ENCODE measurements at regions not wholly inside any gene's neighbourhood (a gene's known extent, or its start where the extent isn't known, plus 50 kb on each side); places are given as distances from the start of the nearest gene placed in this dataset.

DNA sequence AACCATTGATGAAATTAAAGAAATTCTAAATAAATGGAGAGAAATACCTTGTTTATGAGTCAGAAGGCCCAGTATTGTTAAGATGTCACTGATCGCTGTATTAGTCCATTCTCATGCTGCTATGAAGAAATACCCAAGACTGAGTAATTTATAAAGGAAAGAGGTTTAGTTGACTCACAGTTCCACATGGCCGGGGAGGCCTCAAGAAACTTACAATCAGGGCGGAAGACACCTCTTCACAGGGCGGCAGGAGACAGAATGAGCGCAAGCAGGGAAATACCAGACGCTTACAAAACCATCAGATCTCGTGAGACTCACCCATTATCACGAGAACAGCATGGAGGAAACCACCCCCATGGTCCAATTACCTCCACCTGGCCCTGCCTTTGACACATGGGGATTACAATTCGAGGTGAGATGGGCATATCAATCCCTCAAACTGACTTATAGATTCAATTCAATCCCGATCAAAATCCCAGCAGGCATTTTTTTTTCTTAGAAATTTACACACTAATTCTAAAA lies 157.2 kb downstream of the ENGASE start:
- Histone ChIP-seq H3K36me3 (ENCODE audit: insufficient read depth, low read length) (no peaks in the 10 kb centered on the region), H3K4me1 (ENCODE audit: control insufficient read depth, insufficient read depth, low read length) (no peaks in the 10 kb centered on the region), H3K9me3 (replicated peaks; ENCODE audit: low read length) (no peaks in the 10 kb centered on the region), H3K4me3 (ENCODE audit: low read length) (no peak overlapping the region), H3K27me3 (ENCODE audit: control insufficient read depth, insufficient read depth, low read length) (peaks cover 19% of the 10 kb centered on the region), H3K9ac (ENCODE audit: low read depth, low read length) (no peak overlapping the region), H3K4me2 (ENCODE audit: low read length) (no peak overlapping the region)

DNA sequence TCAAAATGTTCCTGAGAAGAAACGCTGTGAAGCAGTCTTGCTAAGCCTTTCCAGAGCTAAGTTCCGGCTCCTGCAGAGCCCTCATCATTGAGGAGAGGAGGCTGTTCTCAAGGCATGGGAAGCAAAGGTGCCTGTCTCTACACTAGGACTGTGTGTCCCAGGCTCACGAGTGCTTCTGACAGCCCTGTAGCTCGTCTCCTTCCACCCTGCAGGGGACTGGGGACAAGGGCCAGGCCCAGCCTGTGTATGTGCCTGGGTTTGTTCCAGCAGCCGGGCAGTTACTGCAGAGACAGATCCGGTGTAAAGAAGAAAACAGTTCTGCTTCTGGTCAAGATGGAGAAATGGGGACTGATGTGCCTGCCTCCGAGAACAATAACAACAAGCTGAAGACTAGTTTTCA lies 156.0 kb downstream of the ENGASE start:
- peaks cover 20% of the 10 kb centered on the region for H3K27me3 ChIP-seq (ENCODE audit: control insufficient read depth, insufficient read depth, low read length)

DNA sequence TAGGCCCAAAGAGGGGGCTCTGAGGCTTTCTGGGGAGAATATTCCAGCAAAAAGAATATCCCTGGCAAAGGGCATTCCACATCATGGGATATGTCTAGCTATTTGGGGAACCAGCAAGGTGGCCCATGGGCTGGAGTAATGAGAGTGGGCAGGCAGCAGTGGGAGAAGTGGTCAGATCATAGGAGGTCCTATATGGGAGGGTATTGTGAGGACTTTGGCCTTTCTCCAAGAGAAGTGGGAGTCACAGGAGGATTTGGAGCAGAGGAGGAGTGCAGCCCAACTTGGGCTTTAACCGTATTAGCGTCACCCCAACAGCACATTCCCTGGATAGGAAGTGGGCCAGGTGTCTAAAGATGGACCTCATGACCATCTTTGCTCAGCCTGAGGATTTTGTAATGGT lies 151.4 kb downstream of the ENGASE start:
- H3K4me1 ChIP-seq (ENCODE audit: control insufficient read depth, insufficient read depth, low read length): no peaks in the 10 kb centered on the region
- no peaks in the 10 kb centered on the region for H3K36me3 ChIP-seq (ENCODE audit: insufficient read depth, low read length)
- no peak overlapping the region for H3K9ac ChIP-seq (ENCODE audit: low read depth, low read length)
- H3K9me3 ChIP-seq (replicated peaks; ENCODE audit: low read length): no peaks in the 10 kb centered on the region
- no peak overlapping the region for H3K4me2 ChIP-seq (ENCODE audit: low read length)
- no peak overlapping the region for H3K4me3 ChIP-seq (ENCODE audit: low read length)
- H3K27me3 ChIP-seq (ENCODE audit: control insufficient read depth, insufficient read depth, low read length): peaks cover 52% of the 10 kb centered on the region

More for the DNA sequence above, 156.0 kb downstream of the ENGASE start:
- no peaks in the 10 kb centered on the region for H3K9me3 ChIP-seq (replicated peaks; ENCODE audit: low read length)
- no peak overlapping the region for H3K4me2 ChIP-seq (ENCODE audit: low read length)
- H3K36me3 ChIP-seq (ENCODE audit: insufficient read depth, low read length): no peaks in the 10 kb centered on the region
- no peak overlapping the region for H3K9ac ChIP-seq (ENCODE audit: low read depth, low read length)
- no peak overlapping the region for H3K4me3 ChIP-seq (ENCODE audit: low read length)
- no peaks in the 10 kb centered on the region for H3K4me1 ChIP-seq (ENCODE audit: control insufficient read depth, insufficient read depth, low read length)

DNA sequence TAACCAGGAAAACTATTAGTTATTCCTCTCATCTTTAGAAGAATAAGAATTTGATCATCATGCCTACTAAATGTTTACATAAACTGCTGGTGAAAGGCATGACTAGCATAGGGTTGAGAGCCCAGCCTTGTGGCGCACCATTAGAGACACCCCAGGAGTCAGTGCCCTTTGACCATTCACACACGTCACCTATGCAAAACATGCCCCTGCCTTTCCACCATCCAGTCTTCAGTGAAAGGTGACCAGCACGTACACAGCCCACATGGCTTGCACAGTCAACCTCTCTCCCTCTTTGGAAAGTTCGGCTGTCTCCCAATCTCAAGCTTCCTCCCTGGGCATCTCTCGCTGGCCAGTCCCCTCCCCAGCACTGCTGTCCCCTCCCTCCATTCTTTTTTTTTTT lies 150.3 kb downstream of the ENGASE start:
- Histone ChIP-seq H3K4me1 (ENCODE audit: control insufficient read depth, insufficient read depth, low read length) (no peaks in the 10 kb centered on the region), H3K9ac (ENCODE audit: low read depth, low read length) (no peak overlapping the region), H3K4me3 (ENCODE audit: low read length) (no peak overlapping the region), H3K27me3 (ENCODE audit: control insufficient read depth, insufficient read depth, low read length) (peaks cover 56% of the 10 kb centered on the region), H3K4me2 (ENCODE audit: low read length) (no peak overlapping the region), H3K9me3 (replicated peaks; ENCODE audit: low read length) (no peaks in the 10 kb centered on the region), H3K36me3 (ENCODE audit: insufficient read depth, low read length) (no peaks in the 10 kb centered on the region)

DNA sequence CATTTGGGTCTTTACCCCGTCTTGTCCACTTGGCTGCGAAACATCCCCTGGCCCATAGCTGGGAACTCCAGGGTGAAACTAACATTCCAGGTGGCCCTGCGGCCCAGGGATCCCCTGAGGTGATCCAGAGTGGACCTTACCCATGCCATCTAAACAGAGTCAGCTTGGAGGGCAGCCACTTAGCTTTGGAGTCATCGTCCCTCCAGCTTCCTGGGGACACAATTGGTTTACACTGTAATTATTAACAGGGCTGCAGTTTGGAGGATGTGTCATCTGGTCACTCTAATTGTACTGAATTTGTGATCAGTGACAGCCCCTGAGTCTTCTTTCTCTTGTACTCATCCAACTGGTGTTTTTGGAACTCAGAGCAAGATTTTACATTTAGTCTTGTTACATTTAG lies 149.9 kb downstream of the ENGASE start:
- Histone ChIP-seq H3K27me3 (ENCODE audit: control insufficient read depth, insufficient read depth, low read length) (peaks cover 56% of the 10 kb centered on the region), H3K36me3 (ENCODE audit: insufficient read depth, low read length) (no peaks in the 10 kb centered on the region), H3K4me2 (ENCODE audit: low read length) (no peak overlapping the region), H3K9ac (ENCODE audit: low read depth, low read length) (no peak overlapping the region), H3K4me3 (ENCODE audit: low read length) (no peak overlapping the region), H3K4me1 (ENCODE audit: control insufficient read depth, insufficient read depth, low read length) (no peaks in the 10 kb centered on the region), H3K9me3 (replicated peaks; ENCODE audit: low read length) (no peaks in the 10 kb centered on the region)

DNA sequence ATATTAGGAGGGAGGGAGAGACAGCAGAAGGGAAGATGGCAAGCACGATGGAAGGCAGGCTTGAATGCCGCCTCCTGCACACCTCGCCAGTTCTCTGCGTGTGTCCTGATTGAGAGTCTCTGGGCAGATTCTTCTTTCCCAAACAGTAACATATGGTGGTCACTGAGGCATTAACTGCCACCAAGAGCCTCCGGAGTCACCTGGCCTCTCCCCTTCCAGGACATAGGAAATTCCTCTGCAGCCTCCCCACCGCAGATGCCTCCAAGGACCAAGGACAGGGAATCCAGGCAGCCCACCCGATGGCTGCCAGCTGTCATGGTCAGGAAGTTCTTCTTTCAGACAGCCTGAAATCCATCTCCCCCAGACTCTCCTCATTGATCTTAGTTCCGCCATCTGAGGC lies 149.3 kb downstream of the ENGASE start:
- Histone ChIP-seq H3K4me1 (ENCODE audit: control insufficient read depth, insufficient read depth, low read length) (no peaks in the 10 kb centered on the region), H3K36me3 (ENCODE audit: insufficient read depth, low read length) (no peaks in the 10 kb centered on the region), H3K4me3 (ENCODE audit: low read length) (no peak overlapping the region), H3K9ac (ENCODE audit: low read depth, low read length) (no peak overlapping the region), H3K27me3 (ENCODE audit: control insufficient read depth, insufficient read depth, low read length) (peaks cover 61% of the 10 kb centered on the region), H3K9me3 (replicated peaks; ENCODE audit: low read length) (no peaks in the 10 kb centered on the region), H3K4me2 (ENCODE audit: low read length) (no peak overlapping the region)

DNA sequence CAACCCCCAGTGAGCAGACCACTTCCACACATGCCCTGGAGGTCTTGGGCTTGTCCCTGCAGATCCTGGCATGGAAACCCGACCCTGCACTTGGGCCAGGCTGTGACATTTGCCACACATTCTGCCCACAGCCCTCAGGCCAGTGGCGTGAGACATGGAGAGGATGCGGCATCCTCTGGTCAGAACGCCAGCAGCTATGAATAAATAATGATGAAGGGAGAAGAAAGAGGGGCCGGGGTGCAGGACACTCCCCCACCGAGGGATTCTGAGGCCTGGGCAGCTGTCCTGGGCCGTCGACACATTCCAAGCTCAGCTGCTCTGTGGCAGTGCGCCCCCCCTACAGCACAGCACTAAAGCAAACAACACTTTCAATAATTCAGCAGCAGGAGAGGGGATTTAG lies 148.8 kb downstream of the ENGASE start:
- no peaks in the 10 kb centered on the region for H3K4me1 ChIP-seq (ENCODE audit: control insufficient read depth, insufficient read depth, low read length)
- no peak overlapping the region for H3K4me2 ChIP-seq (ENCODE audit: low read length)
- no peaks in the 10 kb centered on the region for H3K9me3 ChIP-seq (replicated peaks; ENCODE audit: low read length)
- H3K4me3 ChIP-seq (ENCODE audit: low read length): no peak overlapping the region
- H3K36me3 ChIP-seq (ENCODE audit: insufficient read depth, low read length): no peaks in the 10 kb centered on the region
- H3K27me3 ChIP-seq (ENCODE audit: control insufficient read depth, insufficient read depth, low read length): peaks cover 65% of the 10 kb centered on the region
- no peak overlapping the region for H3K9ac ChIP-seq (ENCODE audit: low read depth, low read length)

DNA sequence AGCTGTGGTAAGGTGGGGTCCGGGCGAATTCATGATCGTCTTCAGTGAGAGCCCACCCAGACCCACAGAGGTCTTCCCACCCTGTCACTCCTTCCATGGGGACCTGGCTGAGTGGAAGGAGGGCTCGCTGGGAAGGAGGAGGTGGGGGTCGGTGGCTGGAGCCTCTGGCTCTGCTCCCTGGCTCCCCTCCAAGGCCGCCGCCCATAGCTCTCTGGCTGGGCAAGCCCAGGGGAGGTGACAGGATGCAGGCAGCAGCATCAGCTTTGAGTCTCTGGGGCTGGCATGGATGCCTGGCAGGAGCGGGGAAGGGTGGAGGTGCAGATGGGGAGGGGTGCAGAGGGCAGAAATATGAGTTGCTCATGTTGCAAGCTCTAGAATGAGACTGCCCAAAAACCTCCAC lies 147.0 kb downstream of the ENGASE start:
- Histone ChIP-seq H3K4me1 (ENCODE audit: control insufficient read depth, insufficient read depth, low read length) (no peaks in the 10 kb centered on the region), H3K4me2 (ENCODE audit: low read length) (no peak overlapping the region), H3K4me3 (ENCODE audit: low read length) (no peak overlapping the region), H3K9ac (ENCODE audit: low read depth, low read length) (no peak overlapping the region), H3K36me3 (ENCODE audit: insufficient read depth, low read length) (no peaks in the 10 kb centered on the region), H3K27me3 (ENCODE audit: control insufficient read depth, insufficient read depth, low read length) (peaks cover 66% of the 10 kb centered on the region), H3K9me3 (replicated peaks; ENCODE audit: low read length) (no peaks in the 10 kb centered on the region)

DNA sequence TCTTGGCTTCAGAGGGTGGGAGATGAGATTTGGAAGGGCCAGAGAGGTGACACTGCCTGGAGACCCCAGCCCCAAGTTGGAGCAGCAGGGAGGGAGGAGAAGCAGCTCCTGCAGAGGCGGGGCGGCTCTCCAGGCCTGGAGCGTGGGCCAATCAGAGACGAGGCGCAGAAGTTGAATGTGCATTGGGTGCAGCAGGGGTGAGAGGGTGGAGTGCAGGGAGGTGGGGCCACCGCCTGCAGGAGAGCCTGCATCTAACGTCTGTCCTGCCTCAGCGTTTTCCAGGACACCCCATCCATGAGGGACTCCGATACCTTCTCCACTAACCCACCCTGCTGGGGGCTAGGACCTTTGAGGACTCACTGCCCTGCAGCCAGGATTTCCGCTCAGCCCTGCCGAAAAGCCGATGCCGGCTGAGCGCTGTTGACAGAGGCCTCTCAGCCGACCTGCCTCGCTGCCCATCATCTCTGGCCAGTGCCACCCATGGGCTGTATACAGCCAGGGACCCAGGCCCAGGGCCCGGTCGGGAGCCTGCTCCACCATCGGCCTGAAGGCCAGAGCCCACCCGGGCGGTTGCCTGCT lies 146.2 kb downstream of the ENGASE start:
- H3K9me3 ChIP-seq (replicated peaks; ENCODE audit: low read length): no peaks in the 10 kb centered on the region

DNA sequence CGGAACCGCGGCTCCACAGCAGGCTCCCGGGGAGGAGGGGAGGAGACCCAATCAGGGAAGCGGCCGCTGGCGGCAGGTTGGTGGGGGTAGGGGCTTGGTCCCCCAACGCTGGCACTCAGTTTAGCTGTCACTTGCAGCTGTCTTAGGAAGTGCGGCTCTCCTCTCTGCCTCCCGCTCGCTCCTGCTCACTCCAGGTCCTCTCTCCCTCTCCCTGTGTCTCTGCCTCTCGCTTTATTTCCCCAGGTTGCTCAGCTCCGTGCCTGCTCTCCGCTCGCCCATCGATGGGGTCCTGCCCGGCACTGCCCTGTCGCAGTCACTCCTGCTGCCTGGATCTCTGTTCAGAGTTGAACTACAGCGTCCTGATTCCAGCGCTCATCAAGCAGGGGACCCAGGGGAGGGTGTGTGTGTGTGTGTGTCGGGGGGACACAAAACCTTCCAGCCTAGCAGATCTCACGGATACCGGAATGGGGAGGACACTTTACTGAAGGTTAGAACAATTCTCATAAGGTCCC lies 145.6 kb downstream of the ENGASE start:
- H3K9ac ChIP-seq (ENCODE audit: low read depth, low read length): no peak overlapping the region
- peaks cover 76% of the 10 kb centered on the region for H3K27me3 ChIP-seq (ENCODE audit: control insufficient read depth, insufficient read depth, low read length)
- H3K4me1 ChIP-seq (ENCODE audit: control insufficient read depth, insufficient read depth, low read length): no peaks in the 10 kb centered on the region
- no peaks in the 10 kb centered on the region for H3K9me3 ChIP-seq (replicated peaks; ENCODE audit: low read length)
- no peak overlapping the region for H3K4me3 ChIP-seq (ENCODE audit: low read length)
- no peaks in the 10 kb centered on the region for H3K36me3 ChIP-seq (ENCODE audit: insufficient read depth, low read length)
- H3K4me2 ChIP-seq (ENCODE audit: low read length): no peak overlapping the region

More for the DNA sequence above, 146.2 kb downstream of the ENGASE start:
- peaks cover 70% of the 10 kb centered on the region for H3K27me3 ChIP-seq (ENCODE audit: control insufficient read depth, insufficient read depth, low read length)
- no peak overlapping the region for H3K4me3 ChIP-seq (ENCODE audit: low read length)
- no peaks in the 10 kb centered on the region for H3K36me3 ChIP-seq (ENCODE audit: insufficient read depth, low read length)
- no peak overlapping the region for H3K9ac ChIP-seq (ENCODE audit: low read depth, low read length)
- H3K4me1 ChIP-seq (ENCODE audit: control insufficient read depth, insufficient read depth, low read length): no peaks in the 10 kb centered on the region
- no peak overlapping the region for H3K4me2 ChIP-seq (ENCODE audit: low read length)

DNA sequence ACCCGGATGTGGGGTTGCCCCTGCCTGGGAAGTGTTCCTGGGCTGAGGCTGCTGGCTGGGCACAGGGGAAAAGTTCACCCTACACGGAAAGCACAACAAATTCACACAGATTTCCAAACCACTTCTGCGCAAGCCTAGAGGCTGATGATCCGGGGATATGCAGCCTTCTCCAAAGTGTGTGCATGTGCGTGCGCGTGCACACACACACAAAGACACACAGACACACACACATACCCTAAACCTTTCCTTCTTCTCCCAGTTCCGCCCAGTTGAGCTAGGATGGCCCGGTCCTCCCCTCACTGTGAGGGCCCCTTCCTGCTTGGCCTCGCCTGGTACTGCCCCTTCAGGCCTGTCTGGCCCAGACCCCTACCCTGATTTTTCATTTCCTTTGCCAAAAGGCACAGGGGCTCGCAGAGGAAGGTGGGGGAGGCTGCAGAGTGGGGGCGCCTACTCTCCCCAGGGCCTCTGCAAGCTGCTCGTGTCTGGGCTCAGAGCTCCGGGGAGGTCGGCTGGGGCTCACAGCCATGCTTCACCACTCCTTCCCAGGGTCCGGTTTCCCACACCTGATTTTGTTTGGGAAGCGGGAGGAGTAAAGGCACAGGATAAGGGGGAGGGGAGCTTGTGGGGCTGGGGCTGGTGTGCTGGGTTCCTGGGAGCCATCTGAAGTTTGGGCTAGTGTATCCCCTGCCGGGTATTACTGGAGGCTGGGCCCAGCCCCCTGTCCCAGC lies 144.7 kb downstream of the ENGASE start:
- no peak overlapping the region for H3K9ac ChIP-seq (ENCODE audit: low read depth, low read length)
- peaks cover 84% of the 10 kb centered on the region for H3K27me3 ChIP-seq (ENCODE audit: control insufficient read depth, insufficient read depth, low read length)

DNA sequence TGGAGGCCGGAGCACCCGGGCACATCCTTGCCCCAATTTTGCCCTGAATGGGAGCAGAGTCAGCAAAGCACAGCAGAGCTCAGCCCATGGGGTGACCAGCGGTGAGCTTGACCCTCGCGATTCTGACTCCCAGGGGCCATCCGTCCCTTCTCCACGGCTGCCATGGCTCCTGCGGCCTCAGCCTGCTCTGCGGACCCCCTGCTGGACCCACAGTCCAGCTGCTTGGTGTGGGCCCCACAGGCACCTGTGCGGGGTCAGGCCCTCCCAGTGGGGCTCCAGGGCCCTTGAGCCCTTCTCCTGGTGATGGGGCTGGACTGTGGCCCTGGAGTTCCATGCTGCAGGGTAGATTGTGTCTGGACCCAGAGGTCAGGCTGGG lies 144.2 kb downstream of the ENGASE start:
- H3K9ac ChIP-seq (ENCODE audit: low read depth, low read length): no peak overlapping the region
- H3K36me3 ChIP-seq (ENCODE audit: insufficient read depth, low read length): no peaks in the 10 kb centered on the region
- H3K27me3 ChIP-seq (ENCODE audit: control insufficient read depth, insufficient read depth, low read length): peaks cover 82% of the 10 kb centered on the region
- H3K4me2 ChIP-seq (ENCODE audit: low read length): no peak overlapping the region
- H3K9me3 ChIP-seq (replicated peaks; ENCODE audit: low read length): no peaks in the 10 kb centered on the region
- no peaks in the 10 kb centered on the region for H3K4me1 ChIP-seq (ENCODE audit: control insufficient read depth, insufficient read depth, low read length)
- no peak overlapping the region for H3K4me3 ChIP-seq (ENCODE audit: low read length)

More for the DNA sequence above, 144.7 kb downstream of the ENGASE start:
- no peak overlapping the region for H3K4me3 ChIP-seq (ENCODE audit: low read length)
- no peak overlapping the region for H3K4me2 ChIP-seq (ENCODE audit: low read length)
- no peaks in the 10 kb centered on the region for H3K36me3 ChIP-seq (ENCODE audit: insufficient read depth, low read length)
- H3K9me3 ChIP-seq (replicated peaks; ENCODE audit: low read length): no peaks in the 10 kb centered on the region
- no peaks in the 10 kb centered on the region for H3K4me1 ChIP-seq (ENCODE audit: control insufficient read depth, insufficient read depth, low read length)
